ENCODE measurements at regions not wholly inside any gene's neighbourhood (a gene's known extent, or its start where the extent isn't known, plus 50 kb on each side); places are given as distances from the start of the nearest gene placed in this dataset.
A peak's percentile ranks its signal among the peaks of the same experiment; 100 is the strongest.

GRCh38 chr11:128184981-128185380 is 402.4 kb downstream of the ETS1 start:
- no peak for DNase-seq

DNA sequence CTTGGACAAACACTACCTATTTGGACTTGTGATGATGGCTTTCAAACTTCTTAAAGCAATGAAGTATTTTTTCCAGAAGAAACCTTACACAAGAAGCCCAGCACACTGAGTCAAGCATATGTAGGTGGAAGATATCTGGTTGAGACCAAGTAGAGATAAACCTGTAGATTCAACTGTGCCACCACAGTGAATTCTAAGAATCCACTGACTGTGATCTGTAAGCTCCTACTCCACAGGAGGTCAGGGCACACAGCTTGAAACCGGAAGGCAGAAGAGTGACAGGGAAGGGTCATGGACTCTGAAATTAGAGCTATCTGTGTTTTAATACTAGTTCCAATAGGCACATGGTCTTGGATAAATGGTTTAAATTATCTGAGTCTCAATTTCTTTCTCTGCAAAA is 404.5 kb downstream of the ETS1 start:
- DNase-seq = peak; percentile 18

DNA sequence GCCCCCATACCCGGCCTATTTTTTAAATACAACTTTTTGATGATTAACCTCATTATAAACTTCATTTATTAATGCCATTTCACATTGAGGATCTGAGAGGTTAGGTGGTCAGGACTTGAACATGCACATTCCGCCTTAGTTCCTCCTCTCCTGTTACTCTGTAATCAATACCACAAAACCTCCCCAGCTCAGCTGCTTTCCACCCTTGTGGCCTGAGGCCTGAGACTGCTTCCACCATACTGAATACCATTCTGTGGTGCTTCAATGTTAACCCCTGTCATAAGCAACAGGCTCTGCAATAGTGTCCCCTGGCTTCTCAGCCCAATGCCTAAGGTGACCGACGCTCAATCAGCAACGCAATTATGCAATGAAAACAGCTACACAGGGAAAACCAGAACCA is 405.4 kb downstream of the ETS1 start:
- DNase-seq = no peak

DNA sequence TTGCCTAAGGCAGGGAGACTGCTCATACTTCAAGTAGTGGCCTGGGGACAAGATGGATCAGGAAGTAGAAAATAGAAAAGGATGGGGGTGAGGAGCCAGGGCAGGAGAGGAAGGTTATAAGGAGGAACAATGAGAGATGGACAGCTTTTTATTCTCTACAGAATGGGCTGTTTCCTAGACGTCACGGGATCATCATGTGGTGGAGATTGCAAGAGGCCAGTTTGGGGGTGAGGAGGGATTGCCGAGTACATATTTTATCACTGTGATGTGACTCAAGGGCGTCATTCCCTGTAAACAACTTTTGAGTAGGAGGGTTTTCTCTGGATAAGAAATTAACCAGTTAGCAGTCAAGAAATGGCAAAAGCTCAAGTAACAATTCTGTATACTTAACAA is 406.3 kb downstream of the ETS1 start:
- no peak for DNase-seq

- DNase-seq = no peak
Measured at GRCh38 chr11:128180441-128181087, 406.8 kb downstream of the ETS1 start.

DNA sequence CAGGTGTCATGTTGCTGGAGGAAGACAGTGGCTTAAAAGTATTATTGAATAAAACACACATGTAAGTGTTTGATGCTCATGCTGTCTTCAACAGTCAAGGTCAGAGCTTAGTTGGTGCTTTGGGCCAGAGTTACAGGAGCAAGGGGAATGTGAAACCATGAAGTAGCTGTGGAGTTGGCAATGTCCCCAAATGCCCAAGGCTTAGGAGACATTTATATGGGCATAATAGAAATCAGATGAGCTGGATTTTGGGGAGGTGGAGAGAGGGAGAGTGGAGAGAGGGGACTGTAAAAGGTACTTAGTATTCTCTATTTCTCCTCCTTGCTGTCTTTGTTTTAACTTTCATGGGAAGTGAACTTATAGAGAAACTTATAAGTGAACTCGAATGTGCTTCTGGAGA is 407.8 kb downstream of the ETS1 start:
- DNase-seq = no peak

DNA sequence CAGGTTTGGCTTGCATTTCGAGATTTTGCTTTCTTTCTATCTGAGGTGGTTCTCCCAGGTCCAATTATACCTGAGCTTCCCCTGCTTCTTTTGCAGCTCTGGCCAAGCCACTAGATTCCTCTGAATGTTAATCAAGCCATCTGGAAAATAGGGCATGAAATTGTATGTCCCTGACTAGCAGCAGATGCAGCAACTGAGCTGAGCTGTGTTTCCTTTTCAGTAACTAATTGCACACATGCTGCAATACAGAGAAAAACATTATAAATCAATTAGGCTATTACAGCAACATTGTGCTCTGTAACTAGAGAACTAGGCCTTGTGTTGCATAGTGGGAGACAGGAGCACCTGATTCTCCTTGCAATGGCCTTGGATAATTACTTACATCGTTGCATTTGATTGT is 408.3 kb downstream of the ETS1 start:
- DNase-seq = no peak

- no peak for DNase-seq
Measured at GRCh38 chr11:128174465-128175291, 412.7 kb downstream of the ETS1 start.

DNA sequence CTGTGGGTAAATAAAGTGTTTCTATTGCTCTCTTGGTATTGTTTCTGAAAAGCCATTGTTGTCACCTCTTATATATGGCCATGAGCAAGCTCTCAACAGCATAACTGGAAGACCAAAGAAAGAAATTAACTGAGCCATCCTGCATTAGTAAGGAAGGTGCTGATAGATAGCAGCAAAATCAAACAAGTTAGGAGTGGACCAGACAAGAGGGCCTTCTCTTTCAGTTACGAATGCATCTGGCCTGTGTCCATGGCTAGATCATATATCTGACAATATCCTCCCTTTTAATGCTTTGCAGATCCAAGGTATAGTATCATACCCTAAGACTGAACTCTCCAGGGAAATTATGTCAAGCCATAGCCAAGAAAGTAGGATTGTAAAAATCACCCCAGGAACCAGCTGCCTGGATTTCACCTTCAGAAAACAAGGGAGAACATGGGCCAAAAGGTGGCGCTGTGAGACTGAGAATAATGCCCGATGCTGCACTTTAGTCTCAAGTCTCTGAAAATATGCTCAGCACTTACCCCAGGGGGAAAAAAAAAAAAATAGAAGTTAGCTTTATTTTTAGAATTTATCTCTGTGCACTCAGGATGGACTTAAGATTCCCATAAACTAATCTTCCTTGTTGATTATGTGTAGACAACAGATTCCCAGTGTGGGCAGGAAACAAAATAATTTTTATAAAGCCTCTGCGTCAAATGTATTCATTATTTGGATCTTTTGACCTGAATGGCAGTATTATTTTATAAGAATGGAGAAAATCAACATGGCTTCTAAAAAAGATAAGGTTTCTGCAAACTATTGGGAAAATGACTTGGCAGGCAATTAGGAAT is 415.1 kb downstream of the ETS1 start:
- DNase-seq = peak; percentile 89

GRCh38 chr11:128171506-128171905 is 415.9 kb downstream of the ETS1 start:
- no peak for DNase-seq

DNA sequence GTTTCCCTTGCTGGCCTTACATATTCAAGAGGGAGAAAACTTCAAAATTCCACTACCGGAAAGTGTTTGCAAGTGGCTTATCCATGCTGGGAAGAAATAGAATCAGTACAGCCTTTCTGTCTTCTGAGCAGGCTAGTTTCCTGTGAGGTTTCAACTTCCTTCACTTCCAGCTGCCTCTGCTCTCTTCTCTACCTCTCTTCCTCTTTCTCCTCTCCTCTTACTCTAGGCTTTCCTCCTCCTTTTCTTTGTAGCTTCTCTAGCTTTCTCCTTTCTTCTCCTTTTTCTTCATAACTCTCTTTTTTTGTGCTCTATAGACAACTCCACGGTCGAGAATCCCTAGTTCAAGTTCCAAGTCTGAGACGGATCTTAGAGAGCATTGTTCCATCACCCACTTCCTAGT is 421.8 kb downstream of the ETS1 start:
- DNase-seq = peak; percentile 10

DNA sequence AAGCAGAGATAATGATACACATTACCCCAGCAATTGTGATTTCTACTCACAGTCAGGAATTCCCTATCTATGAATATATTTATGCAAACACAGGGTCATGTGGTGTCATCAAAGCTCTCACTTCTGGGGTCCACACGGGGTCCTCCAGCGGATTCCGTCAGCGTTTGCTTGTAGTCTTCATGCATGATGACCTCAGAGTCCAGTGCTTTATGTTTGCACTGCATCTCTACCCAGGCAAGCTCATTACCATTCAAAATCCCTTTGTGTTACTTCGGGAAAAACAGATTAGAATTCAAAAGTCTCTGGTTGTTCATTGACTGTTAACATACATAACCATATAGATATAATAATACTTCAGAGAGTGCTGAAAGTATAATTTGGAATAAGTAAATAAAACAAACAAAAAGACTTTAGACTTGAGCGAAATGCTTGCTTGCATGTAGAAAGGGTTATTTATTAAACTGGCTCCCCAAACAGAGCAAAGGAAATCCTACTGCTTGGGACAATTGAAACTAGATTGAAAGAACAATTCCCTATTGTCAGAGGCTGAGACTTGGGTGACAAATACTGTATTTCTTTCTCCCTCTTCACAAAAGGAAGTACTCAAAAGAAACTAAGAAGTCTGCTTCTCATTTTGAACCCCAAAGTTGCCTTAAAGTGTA is 423.1 kb downstream of the ETS1 start:
- no peak for DNase-seq

DNA sequence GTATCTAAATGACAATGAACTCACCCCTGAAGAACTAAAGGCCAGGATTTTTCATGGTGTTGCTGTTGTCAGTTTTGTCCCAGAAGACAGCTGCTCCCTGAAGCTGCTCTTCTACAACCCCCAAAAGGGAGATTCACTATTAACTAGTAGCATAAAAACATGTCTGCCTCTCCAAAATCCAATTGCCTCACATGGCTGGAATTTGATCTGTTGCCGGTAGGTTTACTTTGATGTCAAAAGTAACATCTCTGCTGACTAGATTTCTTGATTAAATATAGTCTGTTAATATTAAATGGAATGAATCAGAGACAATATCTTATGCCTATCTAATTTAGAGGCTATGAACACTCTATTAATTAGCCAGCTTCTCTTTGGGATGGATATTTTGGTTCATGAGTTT is 425.4 kb downstream of the ETS1 start:
- no peak for DNase-seq

DNA sequence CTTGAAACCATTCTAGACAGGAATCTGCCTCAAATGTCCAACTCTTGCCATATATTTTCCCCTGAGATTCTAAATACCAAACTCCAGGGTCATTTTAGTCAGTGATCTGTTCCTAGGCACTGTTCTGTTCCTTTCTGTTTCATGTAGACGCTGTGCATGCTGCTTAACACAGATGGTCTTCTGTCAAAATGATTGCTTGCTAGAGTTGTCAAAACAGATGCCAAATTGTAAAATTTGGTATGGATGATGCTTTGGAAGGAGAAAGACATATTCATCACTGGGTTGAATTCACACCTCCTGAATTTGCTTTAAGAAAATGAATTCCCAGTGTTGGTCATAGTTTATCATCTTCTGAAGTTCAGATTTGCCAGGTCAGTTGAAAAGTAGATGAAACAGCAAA is 425.9 kb downstream of the ETS1 start:
- DNase-seq = no peak

GRCh38 chr11:128158860-128159259 is 428.5 kb downstream of the ETS1 start:
- peak; percentile 13 for DNase-seq

DNA sequence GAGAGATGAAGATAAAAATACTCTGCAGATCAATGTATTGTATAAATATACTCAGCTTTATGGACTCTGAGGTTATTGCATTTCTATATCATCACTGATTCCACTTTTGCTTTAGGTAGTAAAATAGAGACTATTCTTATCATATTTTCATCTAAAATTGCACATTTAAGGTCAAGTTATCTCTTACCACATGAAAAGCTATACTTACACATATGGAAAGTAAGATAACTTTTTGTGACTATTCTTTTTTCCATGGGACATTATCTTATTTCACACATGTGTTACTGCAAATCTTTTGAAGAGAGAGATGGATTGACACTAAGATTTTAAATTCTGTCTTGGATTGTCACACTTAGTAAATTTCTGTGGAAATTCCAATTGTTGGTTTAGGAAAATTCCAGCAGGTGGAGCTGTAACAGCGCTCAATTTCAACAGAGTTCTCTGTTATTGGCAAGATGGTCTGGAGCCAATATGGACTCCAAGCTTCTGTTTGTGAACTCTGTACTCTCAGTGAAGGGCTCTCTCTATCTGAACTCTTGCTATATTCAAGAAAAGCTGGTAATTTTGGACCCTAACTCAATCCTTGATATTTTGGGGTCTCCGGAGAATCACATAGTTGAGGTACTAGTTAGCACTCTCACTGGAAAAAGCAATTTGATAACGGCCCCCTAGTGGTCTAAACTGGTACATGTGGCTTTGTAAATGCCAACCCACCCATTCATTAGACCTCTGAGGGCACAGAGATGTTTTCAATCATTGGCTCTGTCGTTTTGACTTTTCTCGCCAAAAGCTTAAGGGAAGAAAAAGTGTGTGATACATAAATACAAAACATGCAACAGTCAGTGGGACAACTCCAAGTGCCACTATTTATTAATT is 429.7 kb downstream of the ETS1 start:
- peak; percentile 91 for DNase-seq

GRCh38 chr11:128156486-128156885 is 430.9 kb downstream of the ETS1 start:
- no peak for DNase-seq

GRCh38 chr11:128155590-128155989 is 431.8 kb downstream of the ETS1 start:
- no peak for DNase-seq

- no peak for DNase-seq
Measured at GRCh38 chr11:128153697-128154048, 433.7 kb downstream of the ETS1 start.

DNA sequence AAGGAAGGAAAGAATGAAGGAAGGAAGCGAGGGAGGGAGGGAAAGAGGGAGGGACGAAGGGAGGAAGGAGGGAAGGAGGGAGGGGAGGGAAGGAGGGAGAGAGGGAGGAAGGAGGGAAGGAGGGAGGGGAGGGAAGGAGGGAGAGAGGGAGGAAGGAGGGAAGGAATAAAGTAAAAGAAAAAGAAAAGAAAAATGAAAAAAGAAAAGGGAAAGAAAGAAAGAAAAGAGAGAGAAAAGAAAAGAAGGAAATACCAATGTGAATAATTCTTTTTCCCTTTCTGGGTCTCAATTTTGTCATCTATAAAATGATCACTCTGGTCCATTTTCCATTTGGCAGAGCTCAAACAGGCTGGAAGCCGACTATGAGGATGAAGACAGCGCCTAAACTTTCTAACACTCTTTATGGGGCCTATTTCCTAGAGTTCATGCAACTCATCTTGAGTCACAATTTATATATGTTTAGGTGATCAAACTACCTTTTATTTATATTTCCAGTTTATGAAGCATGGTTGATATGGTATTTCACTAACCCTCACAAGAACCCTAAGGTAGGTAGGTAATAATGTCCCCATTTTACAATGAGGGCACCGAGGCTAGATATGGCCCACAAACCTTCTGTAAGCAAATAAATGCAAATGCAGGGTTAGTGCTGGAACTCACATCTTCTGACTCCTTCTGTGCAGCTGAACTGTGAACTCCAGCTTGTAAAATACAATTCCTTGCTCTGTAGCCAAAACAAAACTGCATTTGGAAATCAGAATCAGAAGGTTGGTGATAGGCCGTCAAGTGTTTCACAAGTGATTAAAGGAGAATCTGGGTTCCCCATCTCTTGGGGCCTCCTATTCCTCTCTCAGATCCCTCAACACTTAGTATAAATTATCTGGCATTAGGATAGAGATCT is 434.3 kb downstream of the ETS1 start:
- DNase-seq = no peak

DNA sequence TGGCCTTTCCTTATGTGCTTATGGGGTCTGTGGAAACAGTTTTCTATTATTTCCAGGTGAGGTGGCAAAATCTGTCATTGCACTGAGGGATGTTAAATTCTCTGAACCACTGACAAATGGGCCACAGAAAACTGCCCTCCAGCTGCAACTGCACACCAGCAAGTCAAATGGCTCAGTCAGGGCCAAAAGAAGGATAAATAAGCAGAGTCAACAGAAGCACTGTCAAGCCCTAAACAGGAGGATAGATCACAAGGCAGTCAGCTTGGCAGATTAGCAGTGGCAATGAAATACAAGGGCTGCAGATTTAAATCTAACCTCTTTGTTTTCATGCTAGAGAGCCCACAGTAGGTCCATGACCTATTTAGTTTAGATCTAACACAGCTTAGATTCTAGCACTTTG is 435.6 kb downstream of the ETS1 start:
- DNase-seq = no peak

All from hematopoietic multipotent progenitor cell treated with erythropoietin and hydrocortisone succinate and interleukin-3 and kit ligand, for 6 days (in vitro differentiated cells).